ENCODE measurements at regions not wholly inside any gene's neighbourhood (a gene's known extent, or its start where the extent isn't known, plus 50 kb on each side); places are given as distances from the start of the nearest gene placed in this dataset.

DNA sequence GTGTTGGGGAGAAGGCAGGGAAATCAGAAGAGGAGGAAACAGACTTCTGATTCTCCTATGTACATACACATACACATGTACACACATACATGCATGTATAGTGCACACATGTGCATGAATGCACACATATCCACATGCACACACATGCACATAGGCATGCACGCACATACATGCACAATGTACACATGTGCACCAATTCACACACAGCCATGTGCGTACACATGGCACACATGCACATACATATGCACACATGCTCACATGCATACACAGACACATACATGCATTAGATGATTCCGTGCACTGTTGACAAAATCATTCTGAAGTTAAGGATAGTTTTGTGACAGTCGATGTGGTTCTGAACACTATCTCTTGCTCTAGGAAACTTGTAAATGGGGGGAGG is 214.0 kb upstream of the CDH13 start:
- no peak for TF ChIP-seq RAD21 (IDR thresholded peaks at IDR 0.05; ENCODE audit: low read length)
- TF ChIP-seq, protein P1, sequence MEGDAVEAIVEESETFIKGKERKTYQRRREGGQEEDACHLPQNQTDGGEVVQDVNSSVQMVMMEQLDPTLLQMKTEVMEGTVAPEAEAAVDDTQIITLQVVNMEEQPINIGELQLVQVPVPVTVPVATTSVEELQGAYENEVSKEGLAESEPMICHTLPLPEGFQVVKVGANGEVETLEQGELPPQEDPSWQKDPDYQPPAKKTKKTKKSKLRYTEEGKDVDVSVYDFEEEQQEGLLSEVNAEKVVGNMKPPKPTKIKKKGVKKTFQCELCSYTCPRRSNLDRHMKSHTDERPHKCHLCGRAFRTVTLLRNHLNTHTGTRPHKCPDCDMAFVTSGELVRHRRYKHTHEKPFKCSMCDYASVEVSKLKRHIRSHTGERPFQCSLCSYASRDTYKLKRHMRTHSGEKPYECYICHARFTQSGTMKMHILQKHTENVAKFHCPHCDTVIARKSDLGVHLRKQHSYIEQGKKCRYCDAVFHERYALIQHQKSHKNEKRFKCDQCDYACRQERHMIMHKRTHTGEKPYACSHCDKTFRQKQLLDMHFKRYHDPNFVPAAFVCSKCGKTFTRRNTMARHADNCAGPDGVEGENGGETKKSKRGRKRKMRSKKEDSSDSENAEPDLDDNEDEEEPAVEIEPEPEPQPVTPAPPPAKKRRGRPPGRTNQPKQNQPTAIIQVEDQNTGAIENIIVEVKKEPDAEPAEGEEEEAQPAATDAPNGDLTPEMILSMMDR (conservative IDR thresholded peaks at IDR 0.05; ENCODE audit: low read depth, low read length), result no peak
- TF ChIP-seq FOS (IDR thresholded peaks at IDR 0.05; ENCODE audit: low read depth, low read length), result no peak
- TF ChIP-seq POLR2A (IDR thresholded peaks at IDR 0.05; ENCODE audit: low read depth, low read length), result no peak
- no peak for TF ChIP-seq SMC3 (IDR thresholded peaks at IDR 0.05; ENCODE audit: low read depth, low read length)
- TF ChIP-seq NFE2L2 (IDR thresholded peaks at IDR 0.05; ENCODE audit: low read depth, low read length), result no peak
- no peak for TF ChIP-seq MAZ (IDR thresholded peaks at IDR 0.05; ENCODE audit: borderline replicate concordance, low read depth, low read length)
- no peak for TF ChIP-seq CEBPB (IDR thresholded peaks at IDR 0.05; ENCODE audit: low read depth, low read length)
- TF ChIP-seq, protein P2, sequence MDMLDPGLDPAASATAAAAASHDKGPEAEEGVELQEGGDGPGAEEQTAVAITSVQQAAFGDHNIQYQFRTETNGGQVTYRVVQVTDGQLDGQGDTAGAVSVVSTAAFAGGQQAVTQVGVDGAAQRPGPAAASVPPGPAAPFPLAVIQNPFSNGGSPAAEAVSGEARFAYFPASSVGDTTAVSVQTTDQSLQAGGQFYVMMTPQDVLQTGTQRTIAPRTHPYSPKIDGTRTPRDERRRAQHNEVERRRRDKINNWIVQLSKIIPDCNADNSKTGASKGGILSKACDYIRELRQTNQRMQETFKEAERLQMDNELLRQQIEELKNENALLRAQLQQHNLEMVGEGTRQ (IDR thresholded peaks at IDR 0.05; ENCODE audit: low read depth, low read length), result no peak
- no peak for TF ChIP-seq RFX5 (IDR thresholded peaks at IDR 0.05; ENCODE audit: low read depth, low read length)
